ENCODE measurements at regions not wholly inside any gene's neighbourhood (a gene's known extent, or its start where the extent isn't known, plus 50 kb on each side); places are given as distances from the start of the nearest gene placed in this dataset.

DNA sequence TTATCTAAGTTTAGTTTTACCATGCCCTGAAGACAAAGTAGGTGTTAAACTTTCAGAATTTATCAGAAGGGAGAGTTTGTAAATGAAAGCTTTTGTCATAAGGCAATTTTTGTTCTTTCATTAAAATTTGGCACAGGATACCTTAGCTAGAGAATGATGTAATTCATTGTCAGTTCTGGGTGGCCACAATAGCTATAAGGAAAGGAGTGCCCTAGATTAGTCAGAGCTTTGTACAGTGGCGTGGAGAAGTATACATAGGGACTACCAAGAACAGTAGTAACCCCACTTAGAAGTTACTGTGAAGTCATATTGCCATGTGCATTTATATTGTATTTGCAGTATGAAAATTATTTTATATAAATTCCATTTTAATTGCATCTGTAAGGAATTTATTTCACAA is 126.3 kb upstream of the CARD18 start:
- H3K4me3 ChIP-seq (ENCODE audit: low read depth, low read length): no peak overlapping the region
- H3K27me3 ChIP-seq (ENCODE audit: control insufficient read depth, insufficient read depth, low read length): no peaks in the 10 kb centered on the region
- FAIRE-seq (no peak), DNase-seq (ENCODE audit: low read depth) (peak; percentile 74)
- no peaks in the 10 kb centered on the region for H3K36me3 ChIP-seq (ENCODE audit: control insufficient read depth, insufficient read depth, low read length)
- TF ChIP-seq, protein P1, sequence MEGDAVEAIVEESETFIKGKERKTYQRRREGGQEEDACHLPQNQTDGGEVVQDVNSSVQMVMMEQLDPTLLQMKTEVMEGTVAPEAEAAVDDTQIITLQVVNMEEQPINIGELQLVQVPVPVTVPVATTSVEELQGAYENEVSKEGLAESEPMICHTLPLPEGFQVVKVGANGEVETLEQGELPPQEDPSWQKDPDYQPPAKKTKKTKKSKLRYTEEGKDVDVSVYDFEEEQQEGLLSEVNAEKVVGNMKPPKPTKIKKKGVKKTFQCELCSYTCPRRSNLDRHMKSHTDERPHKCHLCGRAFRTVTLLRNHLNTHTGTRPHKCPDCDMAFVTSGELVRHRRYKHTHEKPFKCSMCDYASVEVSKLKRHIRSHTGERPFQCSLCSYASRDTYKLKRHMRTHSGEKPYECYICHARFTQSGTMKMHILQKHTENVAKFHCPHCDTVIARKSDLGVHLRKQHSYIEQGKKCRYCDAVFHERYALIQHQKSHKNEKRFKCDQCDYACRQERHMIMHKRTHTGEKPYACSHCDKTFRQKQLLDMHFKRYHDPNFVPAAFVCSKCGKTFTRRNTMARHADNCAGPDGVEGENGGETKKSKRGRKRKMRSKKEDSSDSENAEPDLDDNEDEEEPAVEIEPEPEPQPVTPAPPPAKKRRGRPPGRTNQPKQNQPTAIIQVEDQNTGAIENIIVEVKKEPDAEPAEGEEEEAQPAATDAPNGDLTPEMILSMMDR (IDR thresholded peaks at IDR 0.05; ENCODE audit: insufficient read depth, low read length, severe bottlenecking): no peak

- TF ChIP-seq, protein P1 (IDR thresholded peaks at IDR 0.05; ENCODE audit: insufficient read depth, low read length, severe bottlenecking): no peak
- Histone ChIP-seq H3K27me3 (ENCODE audit: control insufficient read depth, insufficient read depth, low read length) (no peaks in the 10 kb centered on the region), H3K36me3 (ENCODE audit: control insufficient read depth, insufficient read depth, low read length) (no peaks in the 10 kb centered on the region), H3K4me3 (ENCODE audit: low read depth, low read length) (no peak overlapping the region)
- FAIRE-seq: no peak
- no peak for DNase-seq (ENCODE audit: low read depth)
These were observed 121.4 kb upstream of the CARD18 start for GRCh38 chr11:105260976-105261375.

- Histone ChIP-seq H3K36me3 (ENCODE audit: control insufficient read depth, insufficient read depth, low read length) (no peaks in the 10 kb centered on the region), H3K4me3 (ENCODE audit: low read depth, low read length) (no peak overlapping the region), H3K27me3 (ENCODE audit: control insufficient read depth, insufficient read depth, low read length) (no peaks in the 10 kb centered on the region)
- no peak for FAIRE-seq
- TF ChIP-seq, protein P1 (IDR thresholded peaks at IDR 0.05; ENCODE audit: insufficient read depth, low read length, severe bottlenecking): no peak
- no peak for DNase-seq (ENCODE audit: low read depth)
These were observed 106.3 kb upstream of the CARD18 start for GRCh38 chr11:105245781-105246315.

DNA sequence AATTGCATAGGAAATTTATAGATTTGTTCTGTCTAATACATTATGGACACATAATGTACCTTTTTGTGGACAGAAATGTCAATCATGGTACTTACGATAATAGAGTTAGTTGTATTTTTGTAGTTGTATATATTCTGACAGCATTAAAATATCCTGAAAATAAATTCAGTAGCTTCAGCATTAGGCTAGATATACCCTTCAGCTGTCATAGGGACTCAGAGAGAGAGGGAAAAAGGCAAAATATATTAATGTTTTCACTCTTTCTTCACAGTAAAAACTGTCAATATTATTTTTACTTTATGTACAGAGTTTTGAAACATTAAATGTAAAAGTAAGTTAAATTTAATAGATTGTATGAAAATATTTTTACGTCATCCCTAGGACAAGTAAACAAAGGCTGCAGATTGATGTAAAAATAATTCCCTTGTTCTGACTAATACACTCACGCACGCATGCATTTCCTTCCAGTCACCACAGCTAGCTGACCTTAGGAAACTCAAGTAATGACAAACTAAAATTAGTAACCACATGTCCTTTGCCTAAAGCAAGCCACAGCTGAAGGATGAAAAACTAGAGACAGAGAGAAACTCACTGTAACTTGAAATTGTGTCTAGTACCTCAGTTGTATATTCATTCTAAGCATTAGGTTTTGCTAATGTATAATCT is 104.7 kb upstream of the CARD18 start:
- FAIRE-seq (no peak), DNase-seq (ENCODE audit: low read depth) (peak; percentile 93)
- Histone ChIP-seq H3K27me3 (ENCODE audit: control insufficient read depth, insufficient read depth, low read length) (no peaks in the 10 kb centered on the region), H3K4me3 (ENCODE audit: low read depth, low read length) (no peak overlapping the region), H3K36me3 (ENCODE audit: control insufficient read depth, insufficient read depth, low read length) (no peaks in the 10 kb centered on the region)
- TF ChIP-seq, protein P1 (IDR thresholded peaks at IDR 0.05; ENCODE audit: insufficient read depth, low read length, severe bottlenecking): no peak

GRCh38 chr11:105241136-105241535 is 101.6 kb upstream of the CARD18 start:
- FAIRE-seq (no peak), DNase-seq (ENCODE audit: low read depth) (no peak)
- TF ChIP-seq, protein P1 (IDR thresholded peaks at IDR 0.05; ENCODE audit: insufficient read depth, low read length, severe bottlenecking): no peak

DNA sequence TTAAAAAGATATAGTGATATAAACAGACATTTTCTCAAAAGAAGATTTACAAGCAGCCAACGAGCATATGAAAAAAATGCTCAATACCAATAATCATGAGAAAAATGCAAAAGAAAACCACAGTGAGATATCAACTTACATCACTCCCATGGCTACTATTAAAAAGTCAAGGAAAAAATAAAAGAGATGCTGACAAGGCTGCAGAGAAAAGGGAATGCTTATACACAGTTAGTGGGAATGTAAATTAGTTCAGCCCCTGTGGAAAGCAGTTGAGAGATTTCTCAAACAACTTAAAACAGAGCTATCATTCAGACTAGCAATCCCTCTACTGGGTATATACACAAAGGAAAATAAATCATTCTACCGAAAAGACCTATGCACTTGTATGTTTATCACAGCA is 97.1 kb upstream of the CARD18 start:
- FAIRE-seq (no peak), DNase-seq (ENCODE audit: low read depth) (no peak)
- Histone ChIP-seq H3K27me3 (ENCODE audit: control insufficient read depth, insufficient read depth, low read length) (no peaks in the 10 kb centered on the region), H3K4me3 (ENCODE audit: low read depth, low read length) (no peak overlapping the region), H3K36me3 (ENCODE audit: control insufficient read depth, insufficient read depth, low read length) (no peaks in the 10 kb centered on the region)
- TF ChIP-seq, protein P1 (IDR thresholded peaks at IDR 0.05; ENCODE audit: insufficient read depth, low read length, severe bottlenecking): no peak

More at GRCh38 chr11:105241136-105241535, 101.6 kb upstream of the CARD18 start:
- Histone ChIP-seq H3K36me3 (ENCODE audit: control insufficient read depth, insufficient read depth, low read length) (no peaks in the 10 kb centered on the region), H3K27me3 (ENCODE audit: control insufficient read depth, insufficient read depth, low read length) (no peaks in the 10 kb centered on the region), H3K4me3 (ENCODE audit: low read depth, low read length) (no peak overlapping the region)
